IPS-20b (cell line): ENCODE measurements at regions not wholly inside any gene's neighbourhood (a gene's known extent, or its start where the extent isn't known, plus 50 kb on each side); places are given as distances from the start of the nearest gene placed in this dataset.

Experiments used
- H3K27ac ChIP-seq: one replicate; pipeline ENCODE4 v1.5.1; 2013; ENCODE audit warnings: low read length
- H3K27me3 ChIP-seq: 2 replicates; pipeline ENCODE4 v1.6.1; 2013; ENCODE audit warnings: mild to moderate bottlenecking, low read length, inconsistent platforms; ENCODE audit not compliant: insufficient read depth
- H3K36me3 ChIP-seq: 2 replicates; pipeline ENCODE4 v1.6.1; 2013; ENCODE audit warnings: low read depth, mild to moderate bottlenecking, inconsistent platforms, low read length, moderate library complexity; ENCODE audit not compliant: insufficient read depth
- H3K4me1 ChIP-seq: 2 replicates; pipeline ENCODE4 v1.6.1; 2013; ENCODE audit warnings: mild to moderate bottlenecking, control low read depth, inconsistent platforms, low read length, moderate library complexity; ENCODE audit not compliant: insufficient read depth
- H3K4me3 ChIP-seq: 2 replicates; pipeline ENCODE4 v1.5.1; 2013; ENCODE audit warnings: mild to moderate bottlenecking, low read length, inconsistent platforms
- H3K9ac ChIP-seq: 2 replicates; pipeline ENCODE4 v1.6.1; 2013; ENCODE audit warnings: low read depth, mild to moderate bottlenecking, inconsistent platforms, low read length, moderate library complexity
- H3K9me3 ChIP-seq: 2 replicates; pipeline ENCODE4 v1.6.1; 2013; ENCODE audit warnings: mild to moderate bottlenecking, low read depth, low read length, inconsistent platforms; ENCODE audit not compliant: insufficient read depth

DNA sequence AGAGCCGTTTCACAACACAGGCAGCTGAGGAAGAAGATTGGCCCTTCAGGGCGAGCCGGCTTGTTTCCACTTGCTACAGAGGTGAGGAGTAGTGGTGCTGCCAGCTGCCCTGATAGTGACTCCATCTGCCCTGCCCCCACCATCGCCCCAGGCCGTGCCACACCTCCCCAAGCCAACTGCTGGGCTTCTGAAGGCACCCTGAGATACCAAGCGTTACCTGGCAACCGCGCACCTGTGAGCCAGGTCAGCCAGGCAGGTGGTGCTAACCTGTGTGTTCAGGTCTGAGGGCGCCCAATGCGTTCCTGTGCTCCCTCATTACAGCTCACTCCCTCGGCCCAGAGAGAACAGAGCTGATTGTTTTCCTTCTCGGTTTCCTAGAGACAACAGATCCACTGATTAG, 299.1 kb upstream of the ID4 start:
- Histone ChIP-seq H3K36me3 (no peaks in the 10 kb centered on the region), H3K9ac (no peak overlapping the region), H3K9me3 (no peaks in the 10 kb centered on the region; the same call in none of the 2 replicates), H3K27ac (no peak overlapping the region), H3K27me3 (no peaks in the 10 kb centered on the region), H3K4me3 (no peak overlapping the region), H3K4me1 (no peaks in the 10 kb centered on the region)

DNA sequence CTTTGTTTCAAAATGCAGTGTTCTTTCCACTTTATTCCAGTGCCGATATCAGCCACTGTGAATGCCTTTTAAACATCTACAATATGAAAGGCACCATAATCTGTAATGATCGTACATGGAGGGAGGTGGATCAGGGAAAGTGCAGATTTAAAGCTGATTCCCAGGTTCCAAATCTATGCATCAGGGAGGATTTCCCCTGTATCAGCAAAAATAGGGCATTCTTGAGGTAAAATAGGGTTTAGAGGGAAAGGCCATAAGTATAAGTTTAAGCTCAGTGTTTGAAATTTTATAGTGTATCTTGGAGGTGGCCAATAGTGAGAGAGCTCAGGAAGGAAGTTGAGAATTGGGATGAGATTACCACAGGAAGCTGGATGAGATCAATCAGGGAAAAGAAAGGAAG, 289.7 kb upstream of the ID4 start:
- H3K4me3 ChIP-seq, result no peak overlapping the region
- no peak overlapping the region for H3K27ac ChIP-seq
- no peak overlapping the region for H3K9ac ChIP-seq
- H3K9me3 ChIP-seq, result no peaks in the 10 kb centered on the region
- H3K27me3 ChIP-seq, result no peaks in the 10 kb centered on the region
- H3K4me1 ChIP-seq, result peaks cover 5% of the 10 kb centered on the region; the same call in 1 of the 2 replicates
- no peaks in the 10 kb centered on the region for H3K36me3 ChIP-seq

DNA sequence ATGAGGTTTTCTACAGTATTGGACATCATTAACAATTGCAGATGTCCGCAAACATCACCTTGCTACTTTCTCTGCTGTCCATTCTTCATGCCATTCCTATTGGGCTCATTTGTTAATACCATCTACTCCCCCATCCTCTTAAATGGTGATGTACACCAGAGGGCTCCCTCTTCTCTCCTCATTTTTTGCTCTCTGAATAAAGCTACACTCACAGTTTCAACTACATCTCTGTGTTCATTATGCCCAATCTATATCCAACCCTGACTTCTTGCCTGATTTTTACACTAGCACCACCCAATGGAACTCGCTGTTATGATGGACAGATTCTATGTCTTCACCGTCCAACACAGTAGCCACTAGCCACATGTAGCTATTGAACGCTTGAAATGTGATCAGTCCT, 288.1 kb upstream of the ID4 start:
- Histone ChIP-seq H3K27me3 (no peaks in the 10 kb centered on the region), H3K4me1 (peaks cover 5% of the 10 kb centered on the region; the same call in 1 of the 2 replicates), H3K9me3 (no peaks in the 10 kb centered on the region), H3K9ac (no peak overlapping the region), H3K36me3 (no peaks in the 10 kb centered on the region), H3K4me3 (no peak overlapping the region), H3K27ac (no peak overlapping the region)

DNA sequence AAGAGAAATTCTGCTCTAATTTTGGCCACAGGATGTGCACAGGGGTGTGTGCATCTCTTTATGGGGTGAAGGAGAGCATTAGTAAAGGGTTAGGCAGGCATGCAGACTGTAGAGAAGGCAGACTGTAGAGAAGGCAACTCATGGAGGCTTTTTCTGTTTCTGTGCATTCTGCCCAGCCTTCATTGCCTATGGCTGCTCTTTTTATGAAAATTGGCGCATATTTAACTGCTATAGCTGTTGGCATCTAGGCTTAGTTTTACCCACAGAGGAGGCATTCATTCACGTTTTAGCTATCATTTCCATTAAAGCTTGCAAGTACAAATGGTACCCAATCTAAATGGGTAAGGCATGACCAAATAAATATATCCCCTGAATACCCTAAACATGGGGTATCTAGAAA, 286.8 kb upstream of the ID4 start:
- no peaks in the 10 kb centered on the region for H3K9me3 ChIP-seq

DNA sequence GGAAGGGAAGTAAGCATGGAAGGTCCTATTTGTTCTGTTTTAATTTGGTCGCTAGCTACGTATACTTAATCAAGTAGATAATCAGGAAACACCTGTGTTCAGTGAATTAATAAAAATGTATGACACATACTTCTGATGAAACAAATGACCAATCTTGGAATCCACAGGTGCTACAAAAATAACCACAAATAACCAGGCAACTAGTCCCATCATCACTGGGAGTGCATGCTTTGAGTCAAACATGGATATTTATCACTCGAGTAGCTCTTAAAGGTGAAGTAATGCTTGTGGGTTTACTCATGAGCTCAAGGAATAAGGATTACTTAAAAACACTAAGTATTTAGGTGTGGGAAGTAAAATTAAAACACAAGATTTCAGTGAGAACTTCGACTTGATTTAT, 285.6 kb upstream of the ID4 start:
- Histone ChIP-seq H3K9ac (no peak overlapping the region), H3K4me1 (no peaks in the 10 kb centered on the region), H3K4me3 (no peak overlapping the region), H3K36me3 (no peaks in the 10 kb centered on the region), H3K27ac (no peak overlapping the region), H3K9me3 (no peaks in the 10 kb centered on the region), H3K27me3 (no peaks in the 10 kb centered on the region)

More for the DNA sequence above, 286.8 kb upstream of the ID4 start:
- no peaks in the 10 kb centered on the region for H3K4me1 ChIP-seq
- H3K36me3 ChIP-seq, result no peaks in the 10 kb centered on the region
- no peak overlapping the region for H3K27ac ChIP-seq
- no peak overlapping the region for H3K4me3 ChIP-seq
- H3K9ac ChIP-seq, result no peak overlapping the region
- H3K27me3 ChIP-seq, result no peaks in the 10 kb centered on the region

DNA sequence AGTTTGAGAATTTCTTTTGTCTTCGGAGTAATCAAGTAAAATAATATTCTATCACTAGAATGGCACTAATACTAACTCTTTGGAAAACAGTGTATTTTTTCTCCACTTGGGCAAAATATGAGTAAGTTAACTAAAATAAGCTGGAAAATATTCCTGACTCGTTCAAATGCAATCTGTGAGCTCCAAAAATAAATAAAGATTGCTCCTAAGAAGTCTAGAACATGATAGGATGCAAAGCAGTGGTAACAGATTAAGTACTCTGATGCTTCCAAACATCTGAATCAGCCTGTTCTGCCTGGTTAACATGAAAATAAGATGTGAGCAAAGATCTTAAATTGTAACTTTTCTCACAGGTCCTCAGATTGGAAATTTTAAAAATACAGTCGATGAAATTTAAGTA, 285.1 kb upstream of the ID4 start:
- H3K4me3 ChIP-seq, result no peak overlapping the region
- no peaks in the 10 kb centered on the region for H3K9me3 ChIP-seq
- no peaks in the 10 kb centered on the region for H3K27me3 ChIP-seq
- H3K27ac ChIP-seq, result no peak overlapping the region
- H3K4me1 ChIP-seq, result no peaks in the 10 kb centered on the region
- H3K9ac ChIP-seq, result no peak overlapping the region
- no peaks in the 10 kb centered on the region for H3K36me3 ChIP-seq

DNA sequence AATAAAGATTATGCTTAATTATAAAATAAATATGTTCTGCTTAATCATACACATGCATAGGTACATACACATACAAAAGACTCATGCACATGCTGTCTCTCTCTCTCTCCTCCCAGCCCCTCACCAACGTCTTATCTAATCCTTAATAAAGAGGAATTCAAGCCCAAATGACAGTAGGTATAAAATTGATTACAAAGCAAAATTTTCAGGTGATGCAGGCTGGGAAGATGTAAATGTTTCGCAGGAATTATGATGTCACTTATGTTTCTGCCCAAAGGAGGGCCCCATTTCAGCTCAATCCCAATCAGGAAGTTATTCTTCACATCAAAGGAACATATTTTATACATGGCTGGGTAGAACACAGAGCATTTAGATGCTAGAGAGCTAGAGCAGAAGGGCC, 284.6 kb upstream of the ID4 start:
- Histone ChIP-seq H3K4me3 (no peak overlapping the region), H3K27me3 (no peaks in the 10 kb centered on the region), H3K9ac (no peak overlapping the region), H3K4me1 (no peaks in the 10 kb centered on the region), H3K27ac (no peak overlapping the region), H3K9me3 (no peaks in the 10 kb centered on the region), H3K36me3 (no peaks in the 10 kb centered on the region)

DNA sequence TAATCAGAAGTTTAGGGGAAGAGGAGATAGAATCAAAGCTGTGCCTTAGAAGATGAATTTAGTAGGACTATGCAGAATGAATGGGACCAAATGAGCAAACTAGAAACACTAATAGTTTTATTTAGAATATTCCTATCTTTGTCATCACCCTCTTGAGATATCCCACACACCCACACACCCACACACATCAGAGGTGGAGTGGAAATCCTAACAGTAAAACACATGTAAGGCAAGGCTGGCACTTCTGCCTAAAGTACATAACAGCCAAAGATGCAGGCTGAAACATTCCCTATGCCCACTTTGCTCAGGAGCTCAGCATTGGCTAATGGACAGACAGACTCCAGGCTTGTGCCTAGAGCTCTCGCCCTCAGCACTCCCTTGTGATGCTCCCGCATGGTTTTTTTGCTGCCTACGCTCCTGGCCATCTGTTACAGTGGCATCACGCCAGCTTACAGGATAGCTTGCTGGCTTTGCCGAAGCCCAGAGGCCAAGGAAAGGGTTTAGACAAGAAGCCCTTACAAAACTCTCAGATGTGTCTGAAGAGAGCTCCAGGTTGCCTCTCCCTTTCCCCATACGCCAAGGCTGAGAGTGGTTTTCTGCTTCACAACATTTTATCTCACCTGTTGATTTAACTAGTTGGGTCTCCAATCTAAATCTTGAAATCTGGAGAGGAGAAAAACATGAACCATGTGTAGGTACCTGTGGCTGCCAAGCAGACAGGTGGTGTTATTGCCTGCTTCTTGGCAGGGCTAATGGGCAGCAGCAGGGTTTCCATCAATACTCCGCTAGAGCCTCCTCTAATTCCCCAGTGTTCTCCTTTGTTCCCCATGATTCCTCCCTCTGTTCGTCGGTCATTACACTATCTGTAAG, 282.6 kb upstream of the ID4 start:
- Histone ChIP-seq H3K9me3 (no peaks in the 10 kb centered on the region), H3K4me1 (no peaks in the 10 kb centered on the region), H3K4me3 (no peak overlapping the region), H3K27ac (no peak overlapping the region), H3K36me3 (no peaks in the 10 kb centered on the region), H3K9ac (no peak overlapping the region), H3K27me3 (no peaks in the 10 kb centered on the region)

DNA sequence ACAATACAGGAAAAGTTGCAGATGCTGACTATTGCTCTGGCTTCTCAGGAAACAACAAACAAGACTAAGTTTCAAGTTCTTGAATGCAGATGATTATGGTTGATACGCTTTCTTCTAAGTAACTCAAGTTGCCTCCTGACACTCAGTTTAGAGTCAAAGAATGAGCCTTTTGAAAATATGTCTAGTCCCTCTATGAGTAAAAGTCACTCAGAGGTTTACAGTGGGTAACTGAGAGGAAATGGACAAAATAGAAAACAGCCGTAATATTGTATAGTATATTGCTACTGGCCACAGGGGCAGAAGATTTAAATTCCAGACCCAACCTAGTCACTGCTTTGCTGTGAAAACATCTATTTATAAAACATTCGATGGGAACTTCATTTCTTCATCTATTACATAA, 280.0 kb upstream of the ID4 start:
- no peaks in the 10 kb centered on the region for H3K9me3 ChIP-seq
- H3K36me3 ChIP-seq, result no peaks in the 10 kb centered on the region
- no peak overlapping the region for H3K27ac ChIP-seq
- H3K4me1 ChIP-seq, result no peaks in the 10 kb centered on the region
- H3K27me3 ChIP-seq, result no peaks in the 10 kb centered on the region
- H3K4me3 ChIP-seq, result no peak overlapping the region
- H3K9ac ChIP-seq, result no peak overlapping the region

DNA sequence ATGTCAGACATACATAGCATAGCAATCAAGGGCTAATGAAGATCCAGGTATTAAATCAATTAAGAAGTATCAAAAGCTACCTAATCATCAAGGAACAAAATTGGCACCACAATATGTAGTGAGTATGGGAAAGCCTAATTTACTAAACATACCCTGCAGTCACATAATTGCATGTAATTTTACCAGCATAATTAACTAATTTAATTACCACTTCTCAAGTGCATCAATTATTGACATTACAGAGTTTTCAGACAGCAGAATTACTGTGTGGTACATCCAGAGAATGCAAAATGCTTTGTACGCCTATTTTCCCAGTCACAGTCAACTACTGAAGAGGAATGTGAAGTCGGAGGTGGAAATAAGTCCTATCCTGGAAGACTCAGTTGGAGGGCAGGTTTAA, 279.0 kb upstream of the ID4 start:
- Histone ChIP-seq H3K4me1 (no peaks in the 10 kb centered on the region), H3K27ac (no peak overlapping the region), H3K36me3 (no peaks in the 10 kb centered on the region), H3K4me3 (no peak overlapping the region), H3K27me3 (no peaks in the 10 kb centered on the region), H3K9me3 (no peaks in the 10 kb centered on the region), H3K9ac (no peak overlapping the region)

DNA sequence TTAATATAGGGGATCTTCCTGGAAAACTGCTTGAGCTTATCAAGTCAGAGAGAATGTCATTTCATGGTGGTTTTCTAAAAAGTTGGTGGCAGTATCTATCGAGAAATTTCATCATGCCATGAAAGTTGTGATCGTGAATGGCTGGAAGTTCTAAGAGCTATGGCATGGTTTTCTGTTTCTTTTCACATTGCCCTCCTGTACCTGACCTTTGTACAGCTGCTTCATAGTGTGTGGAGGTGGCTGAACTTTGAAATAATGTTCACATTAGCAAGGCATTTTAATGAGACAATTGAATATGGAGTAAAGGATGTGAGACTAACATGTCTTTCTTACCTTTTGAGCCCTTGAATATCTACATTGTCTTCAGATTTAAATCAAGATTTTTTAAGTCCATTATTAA, 278.2 kb upstream of the ID4 start:
- Histone ChIP-seq H3K4me1 (no peaks in the 10 kb centered on the region), H3K9ac (no peak overlapping the region), H3K27me3 (no peaks in the 10 kb centered on the region), H3K36me3 (no peaks in the 10 kb centered on the region), H3K4me3 (no peak overlapping the region), H3K9me3 (no peaks in the 10 kb centered on the region), H3K27ac (no peak overlapping the region)

DNA sequence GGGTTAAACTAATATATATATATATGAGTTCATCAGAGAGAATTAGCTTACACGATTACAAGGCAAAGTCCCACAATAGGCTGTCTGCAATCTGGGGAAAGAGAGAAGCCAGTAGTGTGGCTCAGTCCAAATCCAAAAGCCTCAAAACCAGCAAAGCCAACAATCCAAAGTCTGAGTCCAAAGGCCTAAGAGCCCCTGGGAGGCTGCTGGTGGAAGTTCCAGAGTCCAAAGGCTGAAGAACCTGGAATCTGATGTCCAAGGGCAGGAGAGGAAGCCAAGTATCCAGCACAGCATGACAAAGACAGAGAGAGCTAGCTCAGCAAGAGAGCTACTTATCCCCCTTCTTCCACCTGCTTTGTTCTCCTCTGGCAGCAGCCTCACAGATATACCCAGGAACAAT, 274.7 kb upstream of the ID4 start:
- Histone ChIP-seq H3K9me3 (no peaks in the 10 kb centered on the region), H3K4me3 (no peak overlapping the region), H3K4me1 (no peaks in the 10 kb centered on the region), H3K27ac (no peak overlapping the region), H3K9ac (no peak overlapping the region), H3K27me3 (no peaks in the 10 kb centered on the region), H3K36me3 (no peaks in the 10 kb centered on the region)
